PC-9 (cell line): ENCODE measurements at regions not wholly inside any gene's neighbourhood (a gene's known extent, or its start where the extent isn't known, plus 50 kb on each side); places are given as distances from the start of the nearest gene placed in this dataset.

Experiments used
- BruUV-seq: library from RNA; stranded (reverse); fragments of 400-500 nt; replicated peaks from 2 replicates; lab custom pipeline; 2021; lab: Mats Ljungman, UMichigan
- CTCF ChIA-PET: fragments of 300-600 bp; sonication (Branson Sonifier 250); formaldehyde crosslinking; loops from one replicate; lab custom pipeline; 2022; ENCODE audit warnings: antibody characterized with exemption; lab: Charles Lee
- POLR2A ChIA-PET: fragments of 300-600 bp; sonication (Branson Sonifier 250); formaldehyde crosslinking; loops from one replicate; lab custom pipeline; 2022; ENCODE audit warnings: antibody characterized with exemption; ENCODE audit not compliant: unreplicated experiment; lab: Charles Lee
- DNase-seq, 2 experiments: peaks; one replicate each; pipeline versions ENCODE4 v3.0.0 to v3.0.0-alpha.2; 2015 to 2022; ENCODE audit warnings: mixed read lengths in 1 of 2
- H2AFZ ChIP-seq: fragments of 200-600 bp; sonication (generic); 2 replicates; pipeline ENCODE4 v1.8.1; 2017; ENCODE audit warnings: antibody characterized with exemption
- H3F3A ChIP-seq: fragments of 200-600 bp; sonication (generic); 2 replicates; pipeline ENCODE4 v1.8.1; 2017; ENCODE audit warnings: antibody characterized with exemption, mild to moderate bottlenecking, low read depth; ENCODE audit not compliant: insufficient read depth
- H3K27ac ChIP-seq: fragments of 200-600 bp; sonication (generic); 2 replicates; pipeline ENCODE4 v1.6.1; 2016; ENCODE audit warnings: mixed run types
- H3K27me3 ChIP-seq: fragments of 200-600 bp; sonication (generic); 2 replicates; pipeline ENCODE4 v1.6.1; 2016; ENCODE audit warnings: low read depth, mixed run types; ENCODE audit not compliant: insufficient read depth
- H3K36me3 ChIP-seq: fragments of 200-600 bp; sonication (generic); 2 replicates; pipeline ENCODE4 v1.6.1; 2016; ENCODE audit warnings: low read depth, mixed run types
- H3K4me1 ChIP-seq: fragments of 200-600 bp; sonication (generic); replicated peaks from 2 replicates; pipeline ENCODE4 v1.6.1; 2016; ENCODE audit warnings: mixed run types; ENCODE audit not compliant: insufficient read depth
- H3K4me2 ChIP-seq: fragments of 200-600 bp; sonication (generic); 2 replicates; pipeline ENCODE4 v1.6.1; 2017; ENCODE audit warnings: mixed run types
- H3K4me3 ChIP-seq: fragments of 200-600 bp; sonication (generic); 2 replicates; pipeline ENCODE4 v1.6.1; 2016; ENCODE audit warnings: mixed run types
- H3K79me2 ChIP-seq: fragments of 200-600 bp; sonication (generic); 2 replicates; pipeline ENCODE4 v1.6.1; 2017; ENCODE audit warnings: low read depth, mixed run types
- H3K9me2 ChIP-seq: fragments of 200-600 bp; sonication (generic); 2 replicates; pipeline ENCODE4 v1.8.1; 2017; ENCODE audit warnings: mild to moderate bottlenecking; ENCODE audit not compliant: insufficient read depth
- H3K9me3 ChIP-seq: fragments of 200-600 bp; sonication (generic); 2 replicates; pipeline ENCODE4 v1.8.1; 2016; ENCODE audit warnings: low read depth; ENCODE audit not compliant: insufficient read depth
- H4K20me1 ChIP-seq: fragments of 200-600 bp; sonication (generic); 2 replicates; pipeline ENCODE4 v1.8.1; 2017; ENCODE audit not compliant: insufficient read depth
- EZH2 ChIP-seq: fragments of 200-600 bp; sonication (generic); IDR thresholded peaks from 2 replicates; pipeline ENCODE4 v1.8.0; 2017; ENCODE audit warnings: antibody characterized with exemption, low read depth
- intact Hi-C: fragments of 100-400 bp; cut with micrococcal nuclease; formaldehyde crosslinking; loops from one replicate; pipeline ENCODE4 v1.10.0; 2022; ENCODE audit not compliant: unreplicated experiment
- TF ChIP-seq, protein P1 (sequence below): fragments of 200-600 bp; sonication (generic); conservative IDR thresholded peaks from 2 replicates; pipeline ENCODE4 v1.6.1; 2017; ENCODE audit warnings: mixed run types, antibody characterized with exemption, mild to moderate bottlenecking, moderate library complexity

DNA sequence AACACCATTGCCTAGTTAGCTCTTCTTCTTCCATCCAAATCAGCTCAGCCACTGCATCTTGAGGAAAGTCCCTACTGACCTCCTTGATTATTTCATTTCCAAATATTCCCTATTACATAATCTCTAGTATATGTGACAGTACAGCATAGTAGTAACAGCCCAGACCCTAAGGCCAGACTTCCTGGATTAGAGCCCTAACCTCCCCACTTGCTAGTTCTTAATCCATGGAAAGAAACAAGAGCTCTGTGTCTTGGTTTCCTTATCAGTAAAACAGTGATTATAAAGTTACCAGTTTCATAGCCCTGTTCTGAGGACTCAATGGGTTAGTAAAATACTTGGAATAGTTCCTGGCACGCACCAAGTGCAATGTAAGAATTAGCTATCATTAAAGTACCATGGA lies 153.0 kb downstream of the RAP2A start:
- Histone ChIP-seq H3K36me3 (no peaks in the 10 kb centered on the region), H3K9me3 (no peaks in the 10 kb centered on the region), H3K27me3 (no peaks in the 10 kb centered on the region), H3K4me1 (no peaks in the 10 kb centered on the region), H3K4me2 (no peak overlapping the region), H3K9me2 (no peaks in the 10 kb centered on the region; the same call in 1 of the 2 replicates), H2AFZ (no peak overlapping the region), H4K20me1 (no peaks in the 10 kb centered on the region), H3K79me2 (no peaks in the 10 kb centered on the region), H3K4me3 (no peak overlapping the region), H3F3A (no peaks in the 10 kb centered on the region), H3K27ac (no peak overlapping the region)
- intact Hi-C loops: no loop called here
- ChIA-PET CTCF (no interaction called here), POLR2A (no interaction called here)
- BruUV-seq: no TSS peak
- no peak for DNase-seq
- TF ChIP-seq EZH2: no peak

DNA sequence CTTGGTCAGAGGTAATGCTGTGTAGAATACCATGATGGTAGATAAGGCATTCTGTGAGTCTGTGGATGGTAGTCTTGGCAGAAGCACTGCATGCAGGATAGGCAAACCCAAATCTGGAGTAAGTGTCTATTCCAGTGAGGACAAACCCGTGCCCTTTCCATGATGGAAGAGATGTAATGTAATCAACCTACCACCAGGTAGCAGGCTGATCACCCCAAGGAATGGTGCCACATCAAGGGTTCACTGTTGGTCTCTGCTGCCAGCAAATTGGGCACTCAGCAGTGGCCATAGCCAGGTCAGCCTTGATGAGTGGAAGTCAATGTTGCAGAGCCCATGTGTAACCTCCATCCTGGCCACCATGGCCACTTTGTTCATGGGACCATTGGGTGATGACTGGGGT lies 155.0 kb downstream of the RAP2A start:
- no peaks in the 10 kb centered on the region for H3F3A ChIP-seq
- ChIA-PET CTCF (no interaction called here), POLR2A (no interaction called here)
- intact Hi-C loops: no loop called here
- H3K27ac ChIP-seq: no peak overlapping the region
- no peaks in the 10 kb centered on the region for H3K4me1 ChIP-seq
- no peaks in the 10 kb centered on the region for H3K9me3 ChIP-seq
- no peaks in the 10 kb centered on the region; the same call in 1 of the 2 replicates for H3K9me2 ChIP-seq
- no peaks in the 10 kb centered on the region for H3K36me3 ChIP-seq
- TF ChIP-seq, protein P1, sequence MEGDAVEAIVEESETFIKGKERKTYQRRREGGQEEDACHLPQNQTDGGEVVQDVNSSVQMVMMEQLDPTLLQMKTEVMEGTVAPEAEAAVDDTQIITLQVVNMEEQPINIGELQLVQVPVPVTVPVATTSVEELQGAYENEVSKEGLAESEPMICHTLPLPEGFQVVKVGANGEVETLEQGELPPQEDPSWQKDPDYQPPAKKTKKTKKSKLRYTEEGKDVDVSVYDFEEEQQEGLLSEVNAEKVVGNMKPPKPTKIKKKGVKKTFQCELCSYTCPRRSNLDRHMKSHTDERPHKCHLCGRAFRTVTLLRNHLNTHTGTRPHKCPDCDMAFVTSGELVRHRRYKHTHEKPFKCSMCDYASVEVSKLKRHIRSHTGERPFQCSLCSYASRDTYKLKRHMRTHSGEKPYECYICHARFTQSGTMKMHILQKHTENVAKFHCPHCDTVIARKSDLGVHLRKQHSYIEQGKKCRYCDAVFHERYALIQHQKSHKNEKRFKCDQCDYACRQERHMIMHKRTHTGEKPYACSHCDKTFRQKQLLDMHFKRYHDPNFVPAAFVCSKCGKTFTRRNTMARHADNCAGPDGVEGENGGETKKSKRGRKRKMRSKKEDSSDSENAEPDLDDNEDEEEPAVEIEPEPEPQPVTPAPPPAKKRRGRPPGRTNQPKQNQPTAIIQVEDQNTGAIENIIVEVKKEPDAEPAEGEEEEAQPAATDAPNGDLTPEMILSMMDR: peak; percentile 24; the same call in 1 of the 2 replicates
- TF ChIP-seq EZH2: no peak
- no peaks in the 10 kb centered on the region for H3K79me2 ChIP-seq
- no peak overlapping the region for H3K4me2 ChIP-seq
- H3K4me3 ChIP-seq: no peak overlapping the region
- no TSS peak for BruUV-seq
- no peak for DNase-seq
- H4K20me1 ChIP-seq: no peaks in the 10 kb centered on the region
- H2AFZ ChIP-seq: no peak overlapping the region
- no peaks in the 10 kb centered on the region for H3K27me3 ChIP-seq

DNA sequence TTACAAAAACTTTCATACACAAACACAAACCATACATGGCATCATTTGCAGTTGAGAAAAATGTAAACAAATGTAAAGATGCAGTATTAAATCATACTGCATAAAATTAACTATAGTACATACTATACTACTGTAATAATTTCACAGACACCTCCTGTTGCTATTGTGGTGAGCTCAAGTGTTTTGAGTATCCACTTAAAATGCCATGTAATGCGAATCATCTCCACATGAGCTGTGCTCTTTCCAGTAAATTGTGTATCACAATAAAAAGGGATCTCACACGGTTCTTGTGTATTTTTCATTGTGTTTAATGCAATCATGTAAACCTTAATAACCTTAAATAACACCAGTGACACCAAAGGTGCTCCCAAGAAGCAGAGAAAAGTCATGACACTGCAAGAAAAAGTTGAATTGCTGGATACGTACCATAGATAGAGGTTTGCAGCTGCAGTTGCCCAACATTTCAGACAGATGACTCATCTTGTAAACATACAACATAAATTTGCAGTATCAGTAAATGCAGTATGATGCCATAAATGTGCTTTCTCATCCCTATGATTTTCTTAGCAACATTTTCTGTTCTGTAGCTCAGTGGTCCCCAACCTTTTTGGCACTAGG lies 166.6 kb downstream of the RAP2A start:
- no peaks in the 10 kb centered on the region for H4K20me1 ChIP-seq
- no peak for TF ChIP-seq EZH2
- TF ChIP-seq, protein P1: no peak
- no peaks in the 10 kb centered on the region for H3K36me3 ChIP-seq
- intact Hi-C loops: no loop called here
- no peaks in the 10 kb centered on the region for H3K9me3 ChIP-seq
- no TSS peak for BruUV-seq
- no peak overlapping the region for H3K4me3 ChIP-seq
- no peaks in the 10 kb centered on the region for H3K27me3 ChIP-seq
- H3K4me1 ChIP-seq: peaks cover 16% of the 10 kb centered on the region
- H2AFZ ChIP-seq: no peak overlapping the region
- DNase-seq: peak; percentile 11 to 71
- POLR2A ChIA-PET: no interaction called here
- no peaks in the 10 kb centered on the region for H3K9me2 ChIP-seq
- H3K4me2 ChIP-seq: peak overlapping the region; percentile 42
- peak overlapping the region; percentile 61 for H3K27ac ChIP-seq
- CTCF ChIA-PET: no interaction called here
- no peaks in the 10 kb centered on the region for H3K79me2 ChIP-seq
- no peaks in the 10 kb centered on the region for H3F3A ChIP-seq

DNA sequence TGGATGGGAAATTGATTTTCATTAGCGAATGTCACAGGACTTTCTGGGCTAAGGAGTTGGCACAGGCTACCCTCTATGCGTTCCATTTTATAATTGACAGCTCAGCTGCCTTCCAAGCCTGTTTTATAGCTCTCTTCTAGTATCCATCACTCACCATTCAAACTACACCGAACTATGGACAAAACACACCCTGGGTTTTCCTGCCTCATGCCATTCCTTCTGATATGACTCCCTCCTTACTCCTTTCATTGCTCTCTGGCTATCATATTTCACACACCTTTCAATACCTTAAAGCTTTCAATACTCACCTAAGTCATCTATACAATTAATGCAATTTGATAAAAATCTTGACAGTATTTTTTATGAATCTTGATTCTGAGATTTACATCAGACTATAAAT lies 181.3 kb downstream of the RAP2A start:
- Histone ChIP-seq H3K4me1 (no peaks in the 10 kb centered on the region), H3K27me3 (0 out of 2 replicates have a peak, but pooled peaks cover 7% of the 10 kb centered on the region), H3K9me2 (no peaks in the 10 kb centered on the region), H3K4me2 (no peak overlapping the region), H3K27ac (no peak overlapping the region), H3K79me2 (no peaks in the 10 kb centered on the region), H3K36me3 (no peaks in the 10 kb centered on the region), H3K9me3 (no peaks in the 10 kb centered on the region), H3F3A (no peaks in the 10 kb centered on the region), H3K4me3 (no peak overlapping the region), H4K20me1 (no peaks in the 10 kb centered on the region), H2AFZ (no peak overlapping the region)
- intact Hi-C loops: no loop called here
- CTCF ChIA-PET: no interaction called here
- no TSS peak for BruUV-seq
- TF ChIP-seq EZH2: no peak
- TF ChIP-seq, protein P1: no peak
- no peak for DNase-seq
- POLR2A ChIA-PET: no interaction called here
